H1 (cell line): ENCODE measurements at regions not wholly inside any gene's neighbourhood (a gene's known extent, or its start where the extent isn't known, plus 50 kb on each side); places are given as distances from the start of the nearest gene placed in this dataset.

Experiments
- CTCF ChIA-PET: fragments of 300-600 bp; sonication (Branson Sonifier 250); formaldehyde crosslinking; loops from one replicate; lab custom pipeline; 2021; ENCODE audit not compliant: partially characterized antibody; lab: Charles Lee
- POLR2A ChIA-PET: fragments of 300-600 bp; sonication (Branson Sonifier 250); formaldehyde crosslinking; loops from one replicate; lab custom pipeline; 2021; ENCODE audit warnings: inconsistent platforms; ENCODE audit not compliant: partially characterized antibody; lab: Charles Lee
- DNase-seq, 2 experiments: peaks; one replicate each; pipeline versions ENCODE4 v3.0.0 to v3.0.0-alpha.2; 2010 to 2022; ENCODE audit warnings: low spot score in 2 of 2, low read depth in 1 of 2, mixed read lengths in 1 of 2
- FAIRE-seq: peaks from 2 replicates; lab custom pipeline; 2011; peaks lifted over from hg19 to GRCh38; lab: Jason Lieb, UNC
- H2AFZ ChIP-seq: 2 replicates; pipeline ENCODE4 v1.8.1; 2012; ENCODE audit warnings: low read length, inconsistent platforms
- H2AK5ac ChIP-seq: 2 replicates; pipeline ENCODE4 v1.6.1; 2013; ENCODE audit warnings: low read depth, low read length
- H2BK120ac ChIP-seq: replicated peaks from 2 replicates; pipeline ENCODE3; 2013; ENCODE audit warnings: low read depth, low read length, inconsistent platforms
- H2BK12ac ChIP-seq: 2 replicates; pipeline ENCODE4 v1.6.1; 2013; ENCODE audit warnings: low read depth, low read length
- H2BK15ac ChIP-seq: 2 replicates; pipeline ENCODE4 v1.6.1; 2013; ENCODE audit warnings: low read length
- H2BK20ac ChIP-seq: 2 replicates; pipeline ENCODE4 v1.6.1; 2013; ENCODE audit warnings: low read length
- H2BK5ac ChIP-seq: 2 replicates; pipeline ENCODE4 v1.6.1; 2013; ENCODE audit warnings: low read depth, low read length
- H3K14ac ChIP-seq: 2 replicates; pipeline ENCODE4 v1.6.1; 2013; ENCODE audit warnings: inconsistent platforms; ENCODE audit not compliant: insufficient read length
- H3K18ac ChIP-seq: 2 replicates; pipeline ENCODE4 v1.6.1; 2013; ENCODE audit warnings: low read length; ENCODE audit errors: extremely low read depth
- H3K23ac ChIP-seq: 2 replicates; pipeline ENCODE4 v1.6.1; 2013; ENCODE audit warnings: inconsistent platforms; ENCODE audit not compliant: insufficient read length
- H3K23me2 ChIP-seq: 2 replicates; pipeline ENCODE4 v1.6.1; 2013; ENCODE audit warnings: low read depth, low read length
- H3K27ac ChIP-seq: 2 replicates; pipeline ENCODE4 v1.6.1; 2011; ENCODE audit warnings: low read depth, low read length, inconsistent platforms
- H3K27me3 ChIP-seq, 4 experiments: replicated peaks in 1 of 4; 1 replicate in 1 of 4; 2 replicates in 3 of 4; pipeline versions ENCODE4 v1.6.1 to v1.8.1; 2011 to 2013; ENCODE audit warnings: low read length in 3 of 4, mild to moderate bottlenecking in 3 of 4, inconsistent platforms in 2 of 4, mixed read lengths in 2 of 4, moderate library complexity in 1 of 4; ENCODE audit not compliant: control insufficient read depth in 3 of 4, insufficient read depth in 3 of 4; ENCODE audit errors: extremely low read depth in 1 of 4
- H3K36me3 ChIP-seq, 4 experiments: 2 replicates each; pipeline versions ENCODE4 v1.6.1 to v1.8.1; 2011 to 2013; ENCODE audit warnings: mild to moderate bottlenecking in 4 of 4, low read length in 3 of 4, moderate library complexity in 2 of 4, control low read depth in 1 of 4, inconsistent platforms in 1 of 4; ENCODE audit not compliant: insufficient read depth in 4 of 4, control insufficient read depth in 2 of 4
- H3K4ac ChIP-seq: replicated peaks from 2 replicates; pipeline ENCODE3; 2013; ENCODE audit warnings: low read length, low read depth, mixed read lengths, inconsistent platforms; ENCODE audit not compliant: insufficient read length
- H3K4me1 ChIP-seq, 4 experiments: replicated peaks in 1 of 4; 1 replicate in 1 of 4; 2 replicates in 3 of 4; pipeline versions ENCODE4 v1.6.1 to v1.8.1; 2011 to 2013; ENCODE audit warnings: low read length in 3 of 4, inconsistent platforms in 2 of 4, mixed read lengths in 1 of 4; ENCODE audit not compliant: insufficient read depth in 4 of 4, control insufficient read depth in 3 of 4
- H3K4me2 ChIP-seq, 2 experiments: 2 replicates each; pipeline versions ENCODE4 v1.6.1 to v1.8.1; 2011 to 2013; ENCODE audit warnings: low read depth in 2 of 2, low read length in 2 of 2, control low read depth in 1 of 2, inconsistent platforms in 1 of 2, mild to moderate bottlenecking in 1 of 2; ENCODE audit not compliant: insufficient read depth in 1 of 2
- H3K4me3 ChIP-seq, 4 experiments: fragments of 200-600, 300-600 bp in 1 of 4; sonication (generic), shearing (Covaris generic), sonication (Bioruptor Twin) in 1 of 4; 2 replicates each; pipeline versions ENCODE4 v1.5.1 to v1.8.1; 2011 to 2016; ENCODE audit warnings: low read length in 4 of 4, low read depth in 3 of 4, control low read depth in 2 of 4, inconsistent platforms in 2 of 4, mild to moderate bottlenecking in 2 of 4, mixed read lengths in 1 of 4, moderate library complexity in 1 of 4; ENCODE audit not compliant: insufficient read depth in 2 of 4; ENCODE audit errors: extremely low read depth in 1 of 4
- H3K56ac ChIP-seq: replicated peaks from 2 replicates; pipeline ENCODE3; 2013; ENCODE audit warnings: low read depth, mild to moderate bottlenecking, mixed read lengths, low read length, inconsistent platforms; ENCODE audit not compliant: insufficient read length
- H3K79me1 ChIP-seq: 2 replicates; pipeline ENCODE4 v1.6.1; 2013; ENCODE audit warnings: low read depth, low read length, control low read depth
- H3K79me2 ChIP-seq, 2 experiments: 2 replicates each; pipeline versions ENCODE4 v1.6.1 to v1.8.1; 2012 to 2013; ENCODE audit warnings: low read length in 2 of 2, mild to moderate bottlenecking in 2 of 2, inconsistent platforms in 1 of 2; ENCODE audit not compliant: insufficient read depth in 2 of 2, control insufficient read depth in 1 of 2
- H3K9ac ChIP-seq, 4 experiments: replicated peaks in 1 of 4; 1 replicate in 1 of 4; 2 replicates in 3 of 4; pipeline versions ENCODE4 v1.6.1 to v1.8.1; 2011 to 2013; ENCODE audit warnings: low read depth in 3 of 4, low read length in 3 of 4, control low read depth in 2 of 4, mild to moderate bottlenecking in 2 of 4, moderate library complexity in 2 of 4, inconsistent platforms in 1 of 4; ENCODE audit errors: extremely low read depth in 1 of 4
- H3K9me3 ChIP-seq, 2 experiments: 2 replicates each; pipeline versions ENCODE4 v1.6.1 to v1.8.1; 2012 to 2013; ENCODE audit warnings: mild to moderate bottlenecking in 2 of 2, moderate library complexity in 2 of 2, control low read depth in 1 of 2, inconsistent platforms in 1 of 2, low read depth in 1 of 2, low read length in 1 of 2, mixed read lengths in 1 of 2; ENCODE audit not compliant: insufficient read depth in 2 of 2
- H4K20me1 ChIP-seq, 2 experiments: replicated peaks in 1 of 2; 2 replicates each; pipeline versions ENCODE3 to v1.8.1; 2011 to 2013; ENCODE audit warnings: inconsistent platforms in 2 of 2, low read length in 2 of 2, mild to moderate bottlenecking in 1 of 2; ENCODE audit not compliant: insufficient read depth in 2 of 2, control insufficient read depth in 1 of 2
- H4K5ac ChIP-seq: 2 replicates; pipeline ENCODE4 v1.6.1; 2013; ENCODE audit warnings: low read length, low read depth, mixed read lengths, inconsistent platforms; ENCODE audit not compliant: insufficient read length
- H4K8ac ChIP-seq: 2 replicates; pipeline ENCODE4 v1.8.0; 2013; ENCODE audit warnings: mild to moderate bottlenecking, moderate library complexity, low read length, inconsistent platforms; ENCODE audit not compliant: insufficient read depth; ENCODE audit errors: extremely low read depth
- H4K91ac ChIP-seq: replicated peaks from 2 replicates; pipeline ENCODE3; 2013; ENCODE audit warnings: low read length, mixed read lengths, inconsistent platforms; ENCODE audit not compliant: insufficient read length
- BACH1 ChIP-seq: IDR thresholded peaks from 2 replicates; pipeline ENCODE4 v1.6.1; 2012; ENCODE audit warnings: low read length, improper control_type of control experiment
- CTBP2 ChIP-seq: IDR thresholded peaks from 2 replicates; pipeline ENCODE4 v1.7.0; 2011; ENCODE audit warnings: borderline replicate concordance, mild to moderate bottlenecking, moderate library complexity, mixed read lengths, low read length; ENCODE audit not compliant: insufficient read depth, insufficient read length
- FOSL1 ChIP-seq: IDR thresholded peaks from 2 replicates; pipeline ENCODE4 v1.6.1; 2011; ENCODE audit warnings: mild to moderate bottlenecking, low read depth, low read length, moderate library complexity; ENCODE audit not compliant: insufficient read depth
- GABPA ChIP-seq: IDR thresholded peaks from 2 replicates; pipeline ENCODE4 v1.6.1; 2011; ENCODE audit warnings: mild to moderate bottlenecking, low read length, moderate library complexity, borderline replicate concordance; ENCODE audit not compliant: insufficient read depth
- GTF2F1 ChIP-seq: IDR thresholded peaks from 2 replicates; pipeline ENCODE4 v1.6.1; 2012; ENCODE audit warnings: low read depth, low read length, improper control_type of control experiment, borderline replicate concordance
- HDAC2 ChIP-seq, 2 experiments: fragments of 300-600 bp in 1 of 2; sonication (generic) in 1 of 2; IDR thresholded peaks; 2 replicates each; pipeline ENCODE4 v1.6.1; 2011 to 2012; ENCODE audit warnings: low read depth in 2 of 2, low read length in 2 of 2, mild to moderate bottlenecking in 2 of 2, moderate library complexity in 2 of 2, borderline replicate concordance in 1 of 2, inconsistent platforms in 1 of 2
- MAFK ChIP-seq: IDR thresholded peaks from 2 replicates; pipeline ENCODE4 v1.6.1; 2012; ENCODE audit warnings: low read depth, mild to moderate bottlenecking, improper control_type of control experiment, low read length
- MAX ChIP-seq: IDR thresholded peaks from 2 replicates; pipeline ENCODE4 v1.6.1; 2012; ENCODE audit warnings: inconsistent platforms
- PHF8 ChIP-seq: fragments of 200-600 bp; sonication (generic); conservative IDR thresholded peaks from 2 replicates; pipeline ENCODE4 v1.7.1; 2012; ENCODE audit warnings: low read depth, mild to moderate bottlenecking, inconsistent platforms, low read length, moderate library complexity
- POLR2A ChIP-seq, 2 experiments: IDR thresholded peaks; 1 replicate in 1 of 2; 2 replicates in 1 of 2; pipeline ENCODE4 v1.6.1; 2011; ENCODE audit warnings: low read depth in 2 of 2, low read length in 2 of 2, mild to moderate bottlenecking in 2 of 2; ENCODE audit errors: control extremely low read depth in 1 of 2
- POLR2AphosphoS5 ChIP-seq: IDR thresholded peaks from 2 replicates; pipeline ENCODE4 v1.6.1; 2011; ENCODE audit warnings: low read depth, low read length
- RAD21 ChIP-seq, 2 experiments: IDR thresholded peaks in 1 of 2; conservative IDR thresholded peaks in 1 of 2; 2 replicates each; pipeline ENCODE4 v1.6.1; 2011; ENCODE audit warnings: low read depth in 2 of 2, low read length in 2 of 2, improper control_type of control experiment in 1 of 2, inconsistent platforms in 1 of 2, mild to moderate bottlenecking in 1 of 2, moderate library complexity in 1 of 2
- RXRA ChIP-seq: IDR thresholded peaks from 2 replicates; pipeline ENCODE4 v1.6.1; 2011; ENCODE audit warnings: low read depth, mild to moderate bottlenecking, low read length, moderate library complexity; ENCODE audit not compliant: insufficient read depth
- SUZ12 ChIP-seq: fragments of 200-600 bp; sonication (generic); IDR thresholded peaks from 2 replicates; pipeline ENCODE4 v1.6.1; 2012; ENCODE audit warnings: mild to moderate bottlenecking, inconsistent platforms, low read length, moderate library complexity, mixed read lengths
- whole genome bisulfite sequencing, 2 experiments: shearing (Covaris generic) in 1 of 2; methylation state at CpG; one replicate each; pipeline versions ENCODE4 v1.1.6 to v1.1.7; 2013 to 2015; ENCODE audit warnings: low lambda C conversion rate in 2 of 2, mixed read lengths in 2 of 2, inconsistent platforms in 1 of 2, low coverage in 1 of 2, missing lambda C conversion rate in 1 of 2; ENCODE audit not compliant: insufficient replicate concordance in 2 of 2, insufficient coverage in 1 of 2, insufficient read length in 1 of 2; ENCODE audit errors: extremely low coverage in 1 of 2, missing lambda C conversion rate in 1 of 2; 5-methylcytosine and 5-hydroxymethylcytosine counted together

DNA sequence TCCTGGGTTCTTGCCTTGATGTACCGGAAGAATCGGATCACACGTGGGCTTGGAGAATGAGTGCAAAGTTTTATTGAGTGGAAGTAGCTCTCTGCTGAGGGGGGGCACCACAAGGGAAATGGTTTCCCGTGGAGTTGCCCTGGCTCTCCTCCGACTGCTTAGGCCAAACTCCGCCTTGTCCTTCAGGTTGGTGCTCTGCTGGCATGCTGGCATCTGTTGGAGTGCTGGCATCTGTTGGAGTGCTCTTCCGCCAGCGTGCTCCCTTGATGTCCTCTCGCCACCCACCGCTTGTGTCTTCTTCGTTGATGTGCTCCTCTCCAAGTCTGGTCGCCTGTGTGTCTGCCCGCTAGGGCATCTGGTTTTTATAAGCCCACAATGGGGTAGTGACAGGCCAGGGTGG, 317.1 kb upstream of the HSF2 start:
- no peak for FAIRE-seq
- DNase-seq, result no peak
- H3K4me2 ChIP-seq, result no peak overlapping the region
- no peaks in the 10 kb centered on the region for H3K4me1 ChIP-seq
- H3K36me3 ChIP-seq, result no peaks in the 10 kb centered on the region
- H3K27ac ChIP-seq, result no peak overlapping the region
- no peaks in the 10 kb centered on the region for H3K79me2 ChIP-seq
- H4K91ac ChIP-seq, result no peak overlapping the region
- no peak overlapping the region for H2BK5ac ChIP-seq
- WGBS, 2 experiments, result 85% methylated on average over 13 of the region's 13 CpGs; no CpG with 5 or more reads in 1 of the 2 experiments
- no peak overlapping the region for H4K5ac ChIP-seq
- CTCF ChIA-PET, result interaction anchor here (1.1 to 1.5 kb wide), 2 partner anchors 16 to 763 kb away, joined by 3 read pairs; no protein-coding TSS in a partner anchor
- no peak overlapping the region for H2BK12ac ChIP-seq
- no peak overlapping the region for H3K23ac ChIP-seq
- H2AFZ ChIP-seq, result 0 out of 2 replicates have a peak overlapping the region, but pooled peaks have one; percentile 31
- POLR2A ChIA-PET, result interaction anchor here (0.6 kb wide), 1 partner anchor 787 kb away, joined by 3 read pairs; no protein-coding TSS in a partner anchor
- no peak overlapping the region for H4K8ac ChIP-seq
- no peak overlapping the region for H3K14ac ChIP-seq
- H2AK5ac ChIP-seq, result no peak overlapping the region
- H2BK15ac ChIP-seq, result no peak overlapping the region
- H3K4ac ChIP-seq, result no peak overlapping the region
- H3K18ac ChIP-seq, result no peak overlapping the region
- no peaks in the 10 kb centered on the region for H3K9me3 ChIP-seq
- H3K79me1 ChIP-seq, result no peaks in the 10 kb centered on the region
- peak overlapping the region; percentile 53; the same call in 1 of the 2 replicates for H2BK20ac ChIP-seq
- H3K27me3 ChIP-seq, result no peaks in the 10 kb centered on the region
- H3K23me2 ChIP-seq, result no peaks in the 10 kb centered on the region
- H3K56ac ChIP-seq, result no peak overlapping the region
- no peak overlapping the region for H2BK120ac ChIP-seq
- H3K9ac ChIP-seq, result no peak overlapping the region
- no peaks in the 10 kb centered on the region for H4K20me1 ChIP-seq
- H3K4me3 ChIP-seq, result no peak overlapping the region
- TF ChIP-seq BACH1 (no peak), MAX (no peak), RAD21 (IDR thresholded peaks at IDR 0.05 in 1 of 2, conservative IDR thresholded peaks at IDR 0.05 in 1 of 2; ENCODE audit: low read depth in 2 of 2, low read length in 2 of 2) (no peak), PHF8 (no peak), POLR2A (IDR thresholded peaks at IDR 0.05; ENCODE audit: control extremely low read depth in 1 of 2, low read depth in 2 of 2, low read length in 2 of 2) (no peak), GABPA (no peak), SUZ12 (no peak), MAFK (no peak), CTBP2 (no peak), FOSL1 (no peak), RXRA (no peak), POLR2AphosphoS5 (no peak), HDAC2 (IDR thresholded peaks at IDR 0.05; ENCODE audit: borderline replicate concordance in 1 of 2, low read depth in 2 of 2, low read length in 2 of 2) (no peak), GTF2F1 (no peak)
